ENCODE measurements at regions not wholly inside any gene's neighbourhood (a gene's known extent, or its start where the extent isn't known, plus 50 kb on each side); places are given as distances from the start of the nearest gene placed in this dataset.

GRCh38 chr10:133021963-133022775, 65.6 kb upstream of the ADGRA1 start:
- TF ChIP-seq CTCF (IDR thresholded peaks at IDR 0.05) = no peak
- no peak for TF ChIP-seq POLR2AphosphoS5 (IDR thresholded peaks at IDR 0.05)
